MM.1S (cell line): ENCODE measurements at regions not wholly inside any gene's neighbourhood (a gene's known extent, or its start where the extent isn't known, plus 50 kb on each side); places are given as distances from the start of the nearest gene placed in this dataset.

Experiments
- EZH2 ChIP-seq: fragments of 300-600 bp; sonication (generic); optimal IDR thresholded peaks from 2 replicates; pipeline ENCODE3; 2017; ENCODE audit warnings: low read depth, mild to moderate bottlenecking, antibody characterized with exemption, low read length, mixed read lengths
- EZH2phosphoT487 ChIP-seq: fragments of 300-600 bp; sonication (generic); IDR thresholded peaks from 2 replicates; pipeline ENCODE4 v1.6.1; 2018; ENCODE audit warnings: antibody characterized with exemption, low read length
- TF ChIP-seq, protein P1 (sequence below): fragments of 300-600 bp; sonication (generic); IDR thresholded peaks from 2 replicates; pipeline ENCODE4 v1.5.1; 2016; ENCODE audit warnings: antibody characterized with exemption, low read length, mixed read lengths

DNA sequence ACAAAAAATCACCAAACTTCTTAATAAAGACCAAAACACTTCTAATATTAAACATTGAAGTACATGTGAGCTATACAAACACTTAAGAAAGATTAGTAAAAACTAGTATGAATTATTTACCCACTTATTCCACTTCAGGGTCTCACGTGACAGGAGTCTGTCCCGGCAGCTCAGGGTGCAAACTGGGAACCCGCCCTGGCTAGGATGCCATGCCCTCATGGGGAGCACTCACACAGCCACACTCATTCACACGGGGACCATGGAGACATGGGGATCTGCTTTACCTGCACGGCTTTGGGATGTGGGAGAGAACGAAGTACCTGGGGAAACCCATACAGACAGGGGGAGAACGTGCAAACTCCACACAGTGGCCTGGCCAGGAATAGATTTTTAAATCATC lies 179.3 kb upstream of the UBE3A start:
- TF ChIP-seq, protein P1, sequence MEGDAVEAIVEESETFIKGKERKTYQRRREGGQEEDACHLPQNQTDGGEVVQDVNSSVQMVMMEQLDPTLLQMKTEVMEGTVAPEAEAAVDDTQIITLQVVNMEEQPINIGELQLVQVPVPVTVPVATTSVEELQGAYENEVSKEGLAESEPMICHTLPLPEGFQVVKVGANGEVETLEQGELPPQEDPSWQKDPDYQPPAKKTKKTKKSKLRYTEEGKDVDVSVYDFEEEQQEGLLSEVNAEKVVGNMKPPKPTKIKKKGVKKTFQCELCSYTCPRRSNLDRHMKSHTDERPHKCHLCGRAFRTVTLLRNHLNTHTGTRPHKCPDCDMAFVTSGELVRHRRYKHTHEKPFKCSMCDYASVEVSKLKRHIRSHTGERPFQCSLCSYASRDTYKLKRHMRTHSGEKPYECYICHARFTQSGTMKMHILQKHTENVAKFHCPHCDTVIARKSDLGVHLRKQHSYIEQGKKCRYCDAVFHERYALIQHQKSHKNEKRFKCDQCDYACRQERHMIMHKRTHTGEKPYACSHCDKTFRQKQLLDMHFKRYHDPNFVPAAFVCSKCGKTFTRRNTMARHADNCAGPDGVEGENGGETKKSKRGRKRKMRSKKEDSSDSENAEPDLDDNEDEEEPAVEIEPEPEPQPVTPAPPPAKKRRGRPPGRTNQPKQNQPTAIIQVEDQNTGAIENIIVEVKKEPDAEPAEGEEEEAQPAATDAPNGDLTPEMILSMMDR, result no peak
- TF ChIP-seq EZH2 (no peak), EZH2phosphoT487 (no peak)
